Activated CD4-positive, CD25-positive, alpha-beta regulatory T cell treated with anti-CD3 and anti-CD28 coated beads, Interleukin-2, amount 50 U/mL, for 72 hours (primary cell): ENCODE measurements at regions not wholly inside any gene's neighbourhood (a gene's known extent, or its start where the extent isn't known, plus 50 kb on each side); places are given as distances from the start of the nearest gene placed in this dataset.

Source experiments
- DNase-seq: peaks from one replicate; pipeline ENCODE4 v3.0.0; 2021

GRCh38 chr22:49160261-49161001 lies 667.2 kb downstream of the BRD1 start:
- no peak for DNase-seq

GRCh38 chr22:49159711-49160110 lies 668.0 kb downstream of the BRD1 start:
- DNase-seq = no peak

- no peak for DNase-seq
These were observed 668.7 kb downstream of the BRD1 start for GRCh38 chr22:49158741-49159564.

- DNase-seq = no peak
These were observed 669.9 kb downstream of the BRD1 start for GRCh38 chr22:49157529-49158339.

- no peak for DNase-seq
These were observed 670.9 kb downstream of the BRD1 start for GRCh38 chr22:49156662-49157285.

GRCh38 chr22:49155770-49156580 lies 671.7 kb downstream of the BRD1 start:
- DNase-seq = no peak

- DNase-seq = no peak
These were observed 672.5 kb downstream of the BRD1 start for GRCh38 chr22:49155039-49155769.

- no peak for DNase-seq
These were observed 673.2 kb downstream of the BRD1 start for GRCh38 chr22:49154433-49154832.

- no peak for DNase-seq
These were observed 673.8 kb downstream of the BRD1 start for GRCh38 chr22:49153921-49154320.

GRCh38 chr22:49152939-49153770 lies 674.5 kb downstream of the BRD1 start:
- no peak for DNase-seq

GRCh38 chr22:49152127-49152938 lies 675.3 kb downstream of the BRD1 start:
- no peak for DNase-seq

GRCh38 chr22:49151256-49152126 lies 676.2 kb downstream of the BRD1 start:
- DNase-seq = no peak

- no peak for DNase-seq
These were observed 676.9 kb downstream of the BRD1 start for GRCh38 chr22:49150801-49151221.

GRCh38 chr22:49149721-49150608 lies 677.7 kb downstream of the BRD1 start:
- no peak for DNase-seq

- DNase-seq = no peak
These were observed 678.7 kb downstream of the BRD1 start for GRCh38 chr22:49148895-49149418.

- DNase-seq = no peak
These were observed 680.0 kb downstream of the BRD1 start for GRCh38 chr22:49147617-49148175.

GRCh38 chr22:49147171-49147570 lies 680.5 kb downstream of the BRD1 start:
- DNase-seq = no peak
